A673 (cell line): ENCODE measurements at regions not wholly inside any gene's neighbourhood (a gene's known extent, or its start where the extent isn't known, plus 50 kb on each side); places are given as distances from the start of the nearest gene placed in this dataset.

Experiments
- EZH2 ChIP-seq: fragments of 200-600 bp; sonication (generic); IDR thresholded peaks from 2 replicates; pipeline ENCODE4 v1.6.1; 2017; ENCODE audit warnings: borderline replicate concordance, low read depth, mild to moderate bottlenecking, mixed read lengths, antibody characterized with exemption, low read length; ENCODE audit not compliant: poor library complexity, severe bottlenecking
- TF ChIP-seq, protein P1 (sequence below): fragments of 300-800, 200-600 bp; sonication (generic); conservative IDR thresholded peaks from 2 replicates; pipeline ENCODE4 v1.5.1; 2017; ENCODE audit warnings: low read depth, mild to moderate bottlenecking, antibody characterized with exemption, low read length, moderate library complexity, mixed read lengths

DNA sequence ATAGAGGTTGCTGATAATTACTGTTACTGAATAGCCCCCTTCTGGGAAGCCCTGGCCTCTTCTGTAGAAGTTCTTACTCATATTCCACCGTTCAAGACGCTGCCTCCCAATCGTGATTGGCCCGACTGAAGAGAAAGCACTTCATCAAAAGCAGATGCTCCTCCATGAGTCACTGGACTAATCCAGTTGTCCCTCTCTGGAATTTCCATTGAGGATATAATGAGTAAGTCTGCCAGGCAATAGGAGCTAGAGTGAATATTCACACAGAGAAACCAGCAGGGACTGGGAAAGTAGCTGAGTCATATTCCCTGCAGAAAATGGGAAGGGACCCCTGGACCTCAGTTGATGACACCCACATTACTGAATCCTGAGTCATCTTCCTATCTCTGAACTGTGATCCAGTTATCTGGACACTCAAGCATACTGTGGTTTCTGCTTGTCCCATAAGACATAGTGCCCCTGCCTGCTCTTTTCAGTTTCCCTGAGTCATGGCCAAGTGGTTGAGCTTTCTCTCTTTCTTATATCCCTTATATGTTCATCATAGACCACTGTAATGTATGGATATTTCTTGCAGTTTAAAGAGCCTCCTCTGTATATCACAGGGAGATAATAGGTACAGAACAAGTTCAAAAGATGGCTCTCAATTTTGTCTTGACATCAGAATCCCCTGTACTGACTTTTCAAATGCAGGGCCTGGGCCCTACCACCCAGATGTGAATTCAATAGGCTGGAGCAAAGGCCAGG lies 151.2 kb upstream of the CDIN1 start:
- no peak for TF ChIP-seq EZH2
- TF ChIP-seq, protein P1, sequence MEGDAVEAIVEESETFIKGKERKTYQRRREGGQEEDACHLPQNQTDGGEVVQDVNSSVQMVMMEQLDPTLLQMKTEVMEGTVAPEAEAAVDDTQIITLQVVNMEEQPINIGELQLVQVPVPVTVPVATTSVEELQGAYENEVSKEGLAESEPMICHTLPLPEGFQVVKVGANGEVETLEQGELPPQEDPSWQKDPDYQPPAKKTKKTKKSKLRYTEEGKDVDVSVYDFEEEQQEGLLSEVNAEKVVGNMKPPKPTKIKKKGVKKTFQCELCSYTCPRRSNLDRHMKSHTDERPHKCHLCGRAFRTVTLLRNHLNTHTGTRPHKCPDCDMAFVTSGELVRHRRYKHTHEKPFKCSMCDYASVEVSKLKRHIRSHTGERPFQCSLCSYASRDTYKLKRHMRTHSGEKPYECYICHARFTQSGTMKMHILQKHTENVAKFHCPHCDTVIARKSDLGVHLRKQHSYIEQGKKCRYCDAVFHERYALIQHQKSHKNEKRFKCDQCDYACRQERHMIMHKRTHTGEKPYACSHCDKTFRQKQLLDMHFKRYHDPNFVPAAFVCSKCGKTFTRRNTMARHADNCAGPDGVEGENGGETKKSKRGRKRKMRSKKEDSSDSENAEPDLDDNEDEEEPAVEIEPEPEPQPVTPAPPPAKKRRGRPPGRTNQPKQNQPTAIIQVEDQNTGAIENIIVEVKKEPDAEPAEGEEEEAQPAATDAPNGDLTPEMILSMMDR: no peak
